Stimulated activated CD4-positive, alpha-beta T cell treated with anti-CD3 and anti-CD28 coated beads, Interleukin-15, amount 100 ng/mL, for 48 hours (primary cell): ENCODE measurements at regions not wholly inside any gene's neighbourhood (a gene's known extent, or its start where the extent isn't known, plus 50 kb on each side); places are given as distances from the start of the nearest gene placed in this dataset.
"Not testable (repeated sequence)": the region's sequence is repeated elsewhere in the genome, so short reads cannot be mapped to it uniquely, and the experiment has no call there.

Experiments used
- DNase-seq, 2 donors: peaks; one replicate each; pipeline ENCODE4 v3.0.0-alpha.2; 2020; ENCODE audit warnings: low read depth in 2 of 2

GRCh38 chr20:51923633-51924032, 121.3 kb upstream of the SALL4 start:
- DNase-seq, result no peak

GRCh38 chr20:51922812-51923211, 120.5 kb upstream of the SALL4 start:
- DNase-seq, result not testable (repeated sequence)

- DNase-seq, result no peak
These were observed 116.2 kb upstream of the SALL4 start for GRCh38 chr20:51918561-51918960.

- DNase-seq, result no peak
These were observed 115.7 kb upstream of the SALL4 start for GRCh38 chr20:51917886-51918535.

- DNase-seq, result no peak
These were observed 113.9 kb upstream of the SALL4 start for GRCh38 chr20:51916244-51916643.

GRCh38 chr20:51914758-51915157, 112.4 kb upstream of the SALL4 start:
- no peak for DNase-seq

- no peak for DNase-seq
These were observed 108.2 kb upstream of the SALL4 start for GRCh38 chr20:51910321-51911050.

GRCh38 chr20:51906679-51907078, 104.4 kb upstream of the SALL4 start:
- DNase-seq, result no peak

- DNase-seq, result no peak
These were observed 103.7 kb upstream of the SALL4 start for GRCh38 chr20:51906049-51906448.

GRCh38 chr20:51902933-51903332, 100.6 kb upstream of the SALL4 start:
- DNase-seq, result no peak

GRCh38 chr20:51900443-51900842, 98.1 kb upstream of the SALL4 start:
- no peak for DNase-seq

GRCh38 chr20:51899674-51900073, 97.4 kb upstream of the SALL4 start:
- DNase-seq, result no peak

- DNase-seq, result no peak
These were observed 96.5 kb upstream of the SALL4 start for GRCh38 chr20:51898788-51899187.

- no peak for DNase-seq
These were observed 92.3 kb upstream of the SALL4 start for GRCh38 chr20:51894619-51895018.

GRCh38 chr20:51894201-51894600, 91.9 kb upstream of the SALL4 start:
- DNase-seq, result no peak

GRCh38 chr20:51893723-51894122, 91.4 kb upstream of the SALL4 start:
- DNase-seq, result no peak

GRCh38 chr20:51890003-51890402, 87.7 kb upstream of the SALL4 start:
- no peak for DNase-seq

GRCh38 chr20:51889466-51889865, 87.1 kb upstream of the SALL4 start:
- no peak for DNase-seq

- no peak for DNase-seq
These were observed 86.0 kb upstream of the SALL4 start for GRCh38 chr20:51888291-51888690.

GRCh38 chr20:51886891-51887608, 84.7 kb upstream of the SALL4 start:
- DNase-seq, result no peak

GRCh38 chr20:51886341-51886740, 84.0 kb upstream of the SALL4 start:
- DNase-seq, result no peak

GRCh38 chr20:51884561-51884960, 82.2 kb upstream of the SALL4 start:
- DNase-seq, result no peak

- no peak for DNase-seq
These were observed 77.9 kb upstream of the SALL4 start for GRCh38 chr20:51880188-51880587.
